ENCODE measurements at regions not wholly inside any gene's neighbourhood (a gene's known extent, or its start where the extent isn't known, plus 50 kb on each side); places are given as distances from the start of the nearest gene placed in this dataset.

GRCh38 chr12:114776731-114777442 is 92.9 kb upstream of the TBX3 start:
- no peak for DNase-seq

GRCh38 chr12:114774699-114775098 is 90.7 kb upstream of the TBX3 start:
- DNase-seq, result no peak

GRCh38 chr12:114774197-114774596 is 90.2 kb upstream of the TBX3 start:
- DNase-seq, result no peak

- no peak for DNase-seq
These were observed 86.3 kb upstream of the TBX3 start for GRCh38 chr12:114770323-114770722.

GRCh38 chr12:114769634-114770033 is 85.7 kb upstream of the TBX3 start:
- peak; percentile 30 for DNase-seq

- peak; percentile 30 for DNase-seq
These were observed 84.1 kb upstream of the TBX3 start for GRCh38 chr12:114767906-114768722.

GRCh38 chr12:114767084-114767760 is 83.2 kb upstream of the TBX3 start:
- DNase-seq, result no peak

- DNase-seq, result no peak
These were observed 82.2 kb upstream of the TBX3 start for GRCh38 chr12:114765960-114766691.

GRCh38 chr12:114764510-114764909 is 80.5 kb upstream of the TBX3 start:
- no peak for DNase-seq

- peak; percentile 51 for DNase-seq
These were observed 78.6 kb upstream of the TBX3 start for GRCh38 chr12:114762490-114763110.

- no peak for DNase-seq
These were observed 76.3 kb upstream of the TBX3 start for GRCh38 chr12:114760151-114760877.

- DNase-seq, result no peak
These were observed 75.7 kb upstream of the TBX3 start for GRCh38 chr12:114759635-114760034.

GRCh38 chr12:114757684-114758325 is 73.8 kb upstream of the TBX3 start:
- no peak for DNase-seq

- DNase-seq, result no peak
These were observed 68.2 kb upstream of the TBX3 start for GRCh38 chr12:114752217-114752616.

- DNase-seq, result no peak
These were observed 67.7 kb upstream of the TBX3 start for GRCh38 chr12:114751712-114752111.

GRCh38 chr12:114750917-114751316 is 66.9 kb upstream of the TBX3 start:
- DNase-seq, result no peak

- DNase-seq, result no peak
These were observed 65.1 kb upstream of the TBX3 start for GRCh38 chr12:114749065-114749464.

- DNase-seq, result no peak
These were observed 63.3 kb upstream of the TBX3 start for GRCh38 chr12:114747012-114747858.

GRCh38 chr12:114746297-114747011 is 62.5 kb upstream of the TBX3 start:
- no peak for DNase-seq

- DNase-seq, result no peak
These were observed 60.7 kb upstream of the TBX3 start for GRCh38 chr12:114744691-114745090.

Measured in CD4-positive, alpha-beta T cell treated with Interleukin-15 for 1 hour (primary cell).